Left cardiac atrium (tissue), 4 donors: ENCODE measurements at regions not wholly inside any gene's neighbourhood (a gene's known extent, or its start where the extent isn't known, plus 50 kb on each side); places are given as distances from the start of the nearest gene placed in this dataset.
"Not testable (repeated sequence)": the region's sequence is repeated elsewhere in the genome, so short reads cannot be mapped to it uniquely, and the experiment has no call there.

ENCODE experiments used
- ATAC-seq, 2 donors: fragments of 200-7000 bp; cut with Tn5 transposase; one replicate each; pipeline ENCODE4 v1.9.1; 2020; ENCODE audit warnings: mild to moderate bottlenecking in 2 of 2, moderate library complexity in 2 of 2
- DNase-seq: peaks from one replicate; pipeline ENCODE4 v3.0.0-alpha.2; 2020
- intact Hi-C, 2 donors: fragments of 100-400 bp; cut with DNase I; formaldehyde crosslinking; loops; one replicate each; pipeline versions ENCODE4 v1.14.1 to v1.15.1; 2022 to 2023
- donor health status: DM: no; HTN: yes; CAD: no.
- donor health status: DM: no; HTN: yes; CAD: no; lungs with severe emphysema.
- donor health status: DM: yes; HTN: yes; CAD: no.
- donor health status: Dilated cardiomyopathy.

DNA sequence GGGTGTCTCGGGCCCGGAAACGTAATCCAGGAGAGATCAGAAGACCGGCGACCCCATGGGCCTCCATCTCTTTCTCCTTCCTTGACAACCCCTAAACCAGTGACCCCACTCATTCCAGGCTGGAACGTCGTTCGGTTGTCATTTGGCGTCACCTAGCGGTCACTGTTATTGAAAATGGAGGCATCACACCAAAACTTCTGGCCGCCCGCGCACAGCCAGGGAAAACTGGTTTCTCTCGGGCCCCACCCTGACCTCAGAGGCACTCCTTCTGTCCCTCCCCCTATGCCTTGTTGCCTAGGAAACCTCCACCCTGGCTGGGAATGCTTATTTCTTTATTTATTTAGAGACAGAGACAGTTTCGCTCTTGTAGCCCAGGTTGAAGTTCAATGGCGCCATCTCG, 2327.3 kb upstream of the TPTE start:
- intact Hi-C loops, DNase-seq: not testable (repeated sequence)
- peak; percentile 78 to 88 for ATAC-seq

DNA sequence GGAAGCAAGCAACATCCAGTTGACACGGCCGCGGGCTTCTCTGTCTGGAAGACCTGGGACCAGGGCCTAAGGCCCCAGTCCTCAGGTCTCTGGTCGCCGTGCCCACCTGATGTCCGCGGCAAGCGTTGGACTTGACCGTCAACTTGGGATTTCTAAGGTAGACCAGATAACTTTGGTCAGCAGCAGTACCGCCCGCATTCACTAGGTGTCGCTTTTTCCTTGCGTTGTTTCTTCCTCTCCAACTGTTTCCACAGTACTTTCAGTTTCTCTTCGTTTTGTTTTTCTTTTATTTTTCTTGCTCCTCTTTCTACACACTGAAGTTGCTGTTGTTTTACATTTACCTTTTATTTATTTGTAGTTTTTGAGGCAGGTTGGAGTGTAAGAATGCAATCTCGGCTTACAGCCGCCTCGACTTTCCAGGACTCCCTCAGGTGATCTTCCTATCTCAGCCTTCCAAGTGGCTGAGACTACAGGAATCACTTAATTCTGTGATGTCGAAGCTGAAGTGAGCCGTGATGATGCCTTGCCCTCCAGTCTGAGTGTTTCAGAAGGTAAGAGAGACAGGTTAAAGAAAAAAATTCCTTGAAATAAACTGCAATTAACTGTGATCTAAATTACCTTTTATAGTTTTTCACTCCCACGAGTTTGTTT, 2323.9 kb upstream of the TPTE start:
- intact Hi-C loops, DNase-seq: not testable (repeated sequence)
- ATAC-seq: peak; percentile 65 to 73

DNA sequence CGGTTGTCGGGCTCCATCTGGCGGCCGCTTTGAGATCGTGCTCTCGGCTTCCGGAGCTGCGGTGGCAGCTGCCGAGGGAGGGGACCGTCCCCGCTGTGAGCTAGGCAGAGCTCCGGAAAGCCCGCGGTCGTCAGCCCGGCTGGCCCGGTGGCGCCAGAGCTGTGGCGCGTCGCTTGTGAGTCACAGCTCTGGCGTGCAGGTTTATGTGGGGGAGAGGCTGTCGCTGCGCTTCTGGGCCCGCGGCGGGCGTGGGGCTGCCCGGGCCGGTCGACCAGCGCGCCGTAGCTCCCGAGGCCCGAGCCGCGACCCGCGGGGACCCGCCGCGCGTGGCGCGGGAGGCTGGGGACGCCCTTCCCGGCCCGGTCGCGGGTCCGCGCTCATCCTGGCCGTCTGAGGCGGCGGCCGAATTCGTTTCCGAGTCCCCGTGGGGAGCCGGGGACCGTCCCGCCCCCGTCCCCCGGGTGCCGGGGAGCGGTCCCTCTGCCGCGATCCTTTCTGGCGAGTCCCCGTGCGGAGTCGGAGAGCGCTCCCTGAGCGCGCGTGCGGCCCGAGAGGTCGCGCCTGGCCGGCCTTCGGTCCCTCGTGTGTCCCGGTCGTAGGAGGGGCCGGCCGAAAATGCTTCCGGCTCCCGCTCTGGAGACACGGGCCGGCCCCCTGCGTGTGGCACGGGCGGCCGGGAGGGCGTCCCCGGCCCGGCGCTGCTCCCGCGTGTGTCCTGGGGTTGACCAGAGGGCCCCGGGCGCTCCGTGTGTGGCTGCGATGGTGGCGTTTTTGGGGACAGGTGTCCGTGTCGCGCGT, 2316.1 kb upstream of the TPTE start:
- DNase-seq, intact Hi-C loops: not testable (repeated sequence)
- ATAC-seq: peak; percentile 100

DNA sequence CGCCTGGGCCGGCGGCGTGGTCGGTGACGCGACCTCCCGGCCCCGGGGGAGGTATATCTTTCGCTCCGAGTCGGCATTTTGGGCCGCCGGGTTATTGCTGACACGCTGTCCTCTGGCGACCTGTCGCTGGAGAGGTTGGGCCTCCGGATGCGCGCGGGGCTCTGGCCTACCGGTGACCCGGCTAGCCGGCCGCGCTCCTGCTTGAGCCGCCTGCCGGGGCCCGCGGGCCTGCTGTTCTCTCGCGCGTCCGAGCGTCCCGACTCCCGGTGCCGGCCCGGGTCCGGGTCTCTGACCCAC, 2315.5 kb upstream of the TPTE start:
- peak; percentile 21 to 44 for ATAC-seq
- intact Hi-C loops, DNase-seq: not testable (repeated sequence)

DNA sequence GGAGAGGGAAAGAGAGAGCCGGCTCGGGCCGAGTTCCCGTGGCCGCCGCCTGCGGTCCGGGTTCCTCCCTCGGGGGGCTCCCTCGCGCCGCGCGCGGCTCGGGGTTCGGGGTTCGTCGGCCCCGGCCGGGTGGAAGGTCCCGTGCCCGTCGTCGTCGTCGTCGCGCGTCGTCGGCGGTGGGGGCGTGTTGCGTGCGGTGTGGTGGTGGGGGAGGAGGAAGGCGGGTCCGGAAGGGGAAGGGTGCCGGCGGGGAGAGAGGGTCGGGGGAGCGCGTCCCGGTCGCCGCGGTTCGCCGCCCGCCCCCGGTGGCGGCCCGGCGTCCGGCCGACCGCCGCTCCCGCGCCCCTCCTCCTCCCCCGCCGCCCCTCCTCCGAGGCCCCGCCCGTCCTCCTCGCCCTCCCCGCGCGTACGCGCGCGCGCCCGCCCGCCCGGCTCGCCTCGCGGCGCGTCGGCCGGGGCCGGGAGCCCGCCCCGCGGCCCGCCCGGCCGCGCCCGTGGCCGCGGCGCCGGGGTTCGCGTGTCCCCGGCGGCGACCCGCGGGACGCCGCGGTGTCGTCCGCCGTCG, 2308.3 kb upstream of the TPTE start:
- ATAC-seq, DNase-seq, intact Hi-C loops: not testable (repeated sequence)

DNA sequence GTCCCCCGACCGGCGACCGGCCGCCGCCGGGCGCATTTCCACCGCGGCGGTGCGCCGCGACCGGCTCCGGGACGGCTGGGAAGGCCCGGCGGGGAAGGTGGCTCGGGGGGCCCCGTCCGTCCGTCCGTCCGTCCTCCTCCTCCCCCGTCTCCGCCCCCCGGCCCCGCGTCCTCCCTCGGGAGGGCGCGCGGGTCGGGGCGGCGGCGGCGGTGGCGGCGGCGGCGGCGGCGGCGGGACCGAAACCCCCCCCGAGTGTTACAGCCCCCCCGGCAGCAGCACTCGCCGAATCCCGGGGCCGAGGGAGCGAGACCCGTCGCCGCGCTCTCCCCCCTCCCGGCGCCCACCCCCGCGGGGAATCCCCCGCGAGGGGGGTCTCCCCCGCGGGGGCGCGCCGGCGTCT, 2306.8 kb upstream of the TPTE start:
- intact Hi-C loops: not testable (repeated sequence)

DNA sequence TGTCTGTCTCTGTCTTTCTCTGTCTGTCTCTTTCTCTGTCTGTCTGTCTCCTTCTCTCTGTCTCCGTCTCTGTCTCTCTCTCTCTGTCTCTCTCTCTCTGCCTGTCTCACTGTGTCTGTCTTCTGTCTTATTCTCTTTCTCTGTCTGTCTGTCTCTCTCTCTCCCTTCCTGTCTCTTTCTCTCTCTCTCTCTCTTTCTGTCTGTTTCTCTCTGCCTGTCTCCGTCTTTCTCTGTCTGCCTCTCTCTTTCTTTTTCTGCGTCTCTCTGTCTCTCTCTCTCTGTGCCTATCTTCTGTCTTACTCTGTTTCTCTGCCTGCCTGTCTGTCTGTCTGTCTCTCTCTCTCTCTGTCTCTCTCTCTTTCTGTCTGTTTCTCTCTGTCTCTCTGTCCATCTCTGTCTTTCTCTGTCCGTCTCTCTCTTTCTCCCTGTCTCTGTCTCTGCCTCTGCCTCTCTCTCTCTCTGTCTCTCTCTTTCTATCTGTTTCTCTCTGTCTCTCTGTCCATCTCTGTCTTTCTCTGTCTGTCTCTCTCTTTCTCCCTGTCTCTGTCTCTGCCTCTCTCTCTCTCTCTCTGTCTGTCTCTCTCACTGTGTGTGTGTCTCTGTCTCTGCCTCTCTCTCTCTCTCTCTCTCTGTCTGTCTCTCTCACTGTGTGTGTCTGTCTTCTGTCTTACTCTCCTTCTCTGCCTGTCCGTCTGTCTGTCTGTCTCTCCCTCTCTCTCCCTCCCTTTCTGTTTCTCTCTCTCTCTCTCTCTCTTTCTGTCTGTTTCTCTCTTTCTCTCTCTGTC, 2291.8 kb upstream of the TPTE start:
- intact Hi-C loops, DNase-seq: not testable (repeated sequence)
- peak; percentile 41 to 59 for ATAC-seq

More for the DNA sequence above, 2306.8 kb upstream of the TPTE start:
- DNase-seq, ATAC-seq: not testable (repeated sequence)

DNA sequence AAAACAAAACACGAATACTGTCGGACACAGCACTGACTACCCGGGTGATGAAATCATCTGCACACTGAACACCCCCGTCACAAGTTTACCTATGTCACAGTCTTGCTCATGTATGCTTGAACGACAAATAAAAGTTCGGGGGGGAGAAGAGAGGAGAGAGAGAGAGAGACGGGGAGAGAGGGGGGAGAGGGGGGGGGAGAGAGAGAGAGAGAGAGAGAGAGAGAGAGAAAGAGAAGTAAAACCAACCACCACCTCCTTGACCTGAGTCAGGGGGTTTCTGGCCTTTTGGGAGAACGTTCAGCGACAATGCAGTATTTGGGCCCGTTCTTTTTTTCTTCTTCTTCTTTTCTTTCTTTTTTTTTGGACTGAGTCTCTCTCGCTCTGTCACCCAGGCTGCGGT, 2290.1 kb upstream of the TPTE start:
- ATAC-seq, intact Hi-C loops: not testable (repeated sequence)

DNA sequence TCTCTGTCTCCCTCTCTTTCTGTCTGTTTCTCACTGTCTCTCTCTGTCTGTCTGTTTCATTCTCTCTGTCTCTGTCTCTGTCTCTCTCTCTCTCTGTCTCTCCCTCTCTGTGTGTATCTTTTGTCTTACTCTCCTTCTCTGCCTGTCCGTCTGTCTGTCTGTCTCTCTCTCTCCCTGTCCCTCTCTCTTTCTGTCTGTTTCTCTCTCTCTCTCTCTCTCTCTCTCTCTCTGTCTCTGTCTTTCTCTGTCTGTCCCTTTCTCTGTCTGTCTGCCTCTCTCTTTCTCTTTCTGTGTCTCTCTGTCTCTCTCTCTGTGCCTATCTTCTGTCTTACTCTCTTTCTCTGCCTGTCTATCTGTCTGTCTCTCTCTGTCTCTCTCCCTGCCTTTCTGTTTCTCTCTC, 2288.4 kb upstream of the TPTE start:
- DNase-seq, intact Hi-C loops, ATAC-seq: not testable (repeated sequence)

More for the DNA sequence above, 2290.1 kb upstream of the TPTE start:
- DNase-seq: not testable (repeated sequence)

DNA sequence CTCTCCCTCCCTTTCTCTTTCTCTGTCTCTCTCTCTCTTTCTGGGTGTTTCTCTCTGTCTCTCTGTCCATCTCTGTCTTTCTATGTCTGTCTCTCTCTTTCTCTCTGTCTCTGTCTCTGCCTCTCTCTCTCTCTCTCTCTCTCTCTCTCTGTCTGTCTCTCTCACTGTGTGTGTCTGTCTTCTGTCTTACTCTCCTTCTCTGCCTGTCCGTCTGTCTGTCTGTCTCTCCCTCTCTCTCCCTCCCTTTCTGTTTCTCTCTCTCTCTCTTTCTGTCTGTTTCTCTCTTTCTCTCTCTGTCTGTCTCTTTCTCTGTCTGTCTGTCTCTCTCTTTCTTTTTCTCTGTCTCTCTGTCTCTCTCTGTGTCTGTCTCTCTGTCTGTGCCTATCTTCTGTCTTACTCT, 2287.3 kb upstream of the TPTE start:
- intact Hi-C loops, ATAC-seq: not testable (repeated sequence)

DNA sequence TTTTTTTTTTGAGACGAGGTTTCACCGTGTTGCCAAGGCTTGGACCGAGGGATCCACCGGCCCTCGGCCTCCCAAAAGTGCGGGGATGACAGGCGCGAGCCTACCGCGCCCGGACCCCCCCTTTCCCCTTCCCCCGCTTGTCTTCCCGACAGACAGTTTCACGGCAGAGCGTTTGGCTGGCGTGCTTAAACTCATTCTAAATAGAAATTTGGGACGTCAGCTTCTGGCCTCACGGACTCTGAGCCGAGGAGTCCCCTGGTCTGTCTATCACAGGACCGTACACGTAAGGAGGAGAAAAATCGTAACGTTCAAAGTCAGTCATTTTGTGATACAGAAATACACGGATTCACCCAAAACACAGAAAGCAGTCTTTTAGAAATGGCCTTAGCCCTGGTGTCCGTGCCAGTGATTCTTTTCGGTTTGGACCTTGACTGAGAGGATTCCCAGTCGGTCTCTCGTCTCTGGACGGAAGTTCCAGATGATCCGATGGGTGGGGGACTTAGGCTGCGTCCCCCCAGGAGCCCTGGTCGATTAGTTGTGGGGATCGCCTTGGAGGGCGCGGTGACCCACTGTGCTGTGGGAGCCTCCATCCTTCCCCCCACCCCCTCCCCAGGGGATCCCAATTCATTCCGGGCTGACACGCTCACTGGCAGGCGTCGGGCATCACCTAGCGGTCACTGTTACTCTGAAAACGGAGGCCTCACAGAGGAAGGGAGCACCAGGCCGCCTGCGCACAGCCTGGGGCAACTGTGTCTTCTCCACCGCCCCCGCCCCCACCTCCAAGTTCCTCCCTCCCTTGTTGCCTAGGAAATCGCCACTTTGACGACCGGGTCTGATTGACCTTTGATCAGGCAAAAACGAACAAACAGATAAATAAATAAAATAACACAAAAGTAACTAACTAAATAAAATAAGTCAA, 2276.4 kb upstream of the TPTE start:
- peak; percentile 70 to 78 for ATAC-seq
- intact Hi-C loops, DNase-seq: not testable (repeated sequence)

More for the DNA sequence above, 2287.3 kb upstream of the TPTE start:
- not testable (repeated sequence) for DNase-seq

DNA sequence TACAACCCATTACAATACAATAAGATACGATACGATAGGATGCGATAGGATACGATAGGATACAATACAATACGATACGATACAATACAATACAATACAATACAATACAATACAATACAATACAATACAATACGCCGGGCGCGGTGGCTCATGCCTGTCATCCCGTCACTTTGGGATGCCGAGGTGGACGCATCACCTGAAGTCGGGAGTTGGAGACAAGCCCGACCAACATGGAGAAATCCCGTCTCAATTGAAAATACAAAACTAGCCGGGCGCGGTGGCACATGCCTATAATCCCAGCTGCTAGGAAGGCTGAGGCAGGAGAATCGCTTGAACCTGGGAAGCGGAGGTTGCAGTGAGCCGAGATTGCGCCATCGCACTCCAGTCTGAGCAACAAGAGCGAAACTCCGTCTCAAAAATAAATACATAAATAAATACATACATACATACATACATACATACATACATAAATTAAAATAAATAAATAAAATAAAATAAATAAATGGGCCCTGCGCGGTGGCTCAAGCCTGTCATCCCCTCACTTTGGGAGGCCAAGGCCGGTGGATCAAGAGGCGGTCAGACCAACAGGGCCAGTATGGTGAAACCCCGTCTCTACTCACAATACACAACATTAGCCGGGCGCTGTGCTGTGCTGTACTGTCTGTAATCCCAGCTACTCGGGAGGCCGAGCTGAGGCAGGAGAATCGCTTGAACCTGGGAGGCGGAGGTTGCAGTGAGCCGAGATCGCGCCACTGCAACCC, 2275.6 kb upstream of the TPTE start:
- peak; percentile 74 to 88 for ATAC-seq
- intact Hi-C loops, DNase-seq: not testable (repeated sequence)

DNA sequence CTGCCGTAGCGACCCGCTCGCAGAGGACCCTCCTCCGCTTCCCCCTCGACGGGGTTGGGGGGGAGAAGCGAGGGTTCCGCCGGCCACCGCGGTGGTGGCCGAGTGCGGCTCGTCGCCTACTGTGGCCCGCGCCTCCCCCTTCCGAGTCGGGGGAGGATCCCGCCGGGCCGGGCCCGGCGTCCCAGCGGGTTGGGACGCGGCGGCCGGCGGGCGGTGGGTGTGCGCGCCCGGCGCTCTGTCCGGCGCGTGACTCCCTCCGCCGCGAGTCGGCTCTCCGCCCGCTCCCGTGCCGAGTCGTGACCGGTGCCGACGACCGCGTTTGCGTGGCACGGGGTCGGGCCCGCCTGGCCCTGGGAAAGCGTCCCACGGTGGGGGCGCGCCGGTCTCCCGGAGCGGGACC, 2269.7 kb upstream of the TPTE start:
- ATAC-seq, DNase-seq, intact Hi-C loops: not testable (repeated sequence)

DNA sequence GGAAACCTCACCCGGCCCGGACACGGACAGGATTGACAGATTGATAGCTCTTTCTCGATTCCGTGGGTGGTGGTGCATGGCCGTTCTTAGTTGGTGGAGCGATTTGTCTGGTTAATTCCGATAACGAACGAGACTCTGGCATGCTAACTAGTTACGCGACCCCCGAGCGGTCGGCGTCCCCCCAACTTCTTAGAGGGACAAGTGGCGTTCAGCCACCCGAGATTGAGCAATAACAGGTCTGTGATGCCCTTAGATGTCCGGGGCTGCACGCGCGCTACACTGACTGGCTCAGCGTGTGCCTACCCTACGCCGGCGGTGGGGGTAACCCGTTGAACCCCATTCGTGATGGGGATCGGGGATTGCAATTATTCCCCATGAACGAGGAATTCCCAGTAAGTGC, 2266.3 kb upstream of the TPTE start:
- DNase-seq, intact Hi-C loops, ATAC-seq: not testable (repeated sequence)

DNA sequence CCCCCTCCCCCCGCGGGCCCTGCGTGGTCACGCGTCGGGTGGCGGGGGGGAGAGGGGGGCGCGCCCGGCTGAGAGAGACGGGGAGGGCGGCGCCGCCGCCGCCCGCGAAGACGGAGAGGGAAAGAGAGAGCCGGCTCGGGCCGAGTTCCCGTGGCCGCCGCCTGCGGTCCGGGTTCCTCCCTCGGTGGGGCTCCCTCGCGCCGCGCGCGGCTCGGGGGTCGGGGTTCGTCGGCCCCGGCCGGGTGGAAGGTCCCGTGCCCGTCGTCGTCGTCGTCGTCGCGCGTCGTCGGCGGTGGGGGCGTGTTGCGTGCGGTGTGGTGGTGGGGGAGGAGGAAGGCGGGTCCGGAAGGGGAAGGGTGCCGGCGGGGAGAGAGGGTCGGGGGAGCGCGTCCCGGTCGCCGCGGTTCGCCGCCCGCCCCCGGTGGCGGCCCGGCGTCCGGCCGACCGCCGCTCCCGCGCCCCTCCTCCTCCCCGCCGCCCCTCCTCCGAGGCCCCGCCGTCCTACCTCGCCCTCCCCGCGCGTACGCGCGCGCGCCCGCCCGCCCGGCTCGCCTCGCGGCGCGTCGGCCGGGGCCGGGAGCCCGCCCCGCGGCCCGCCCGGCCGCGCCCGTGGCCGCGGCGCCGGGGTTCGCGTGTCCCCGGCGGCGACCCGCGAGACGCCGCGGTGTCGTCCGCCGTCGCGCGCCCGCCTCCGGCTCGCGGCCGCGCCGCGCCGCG, 2264.1 kb upstream of the TPTE start:
- DNase-seq, ATAC-seq, intact Hi-C loops: not testable (repeated sequence)

DNA sequence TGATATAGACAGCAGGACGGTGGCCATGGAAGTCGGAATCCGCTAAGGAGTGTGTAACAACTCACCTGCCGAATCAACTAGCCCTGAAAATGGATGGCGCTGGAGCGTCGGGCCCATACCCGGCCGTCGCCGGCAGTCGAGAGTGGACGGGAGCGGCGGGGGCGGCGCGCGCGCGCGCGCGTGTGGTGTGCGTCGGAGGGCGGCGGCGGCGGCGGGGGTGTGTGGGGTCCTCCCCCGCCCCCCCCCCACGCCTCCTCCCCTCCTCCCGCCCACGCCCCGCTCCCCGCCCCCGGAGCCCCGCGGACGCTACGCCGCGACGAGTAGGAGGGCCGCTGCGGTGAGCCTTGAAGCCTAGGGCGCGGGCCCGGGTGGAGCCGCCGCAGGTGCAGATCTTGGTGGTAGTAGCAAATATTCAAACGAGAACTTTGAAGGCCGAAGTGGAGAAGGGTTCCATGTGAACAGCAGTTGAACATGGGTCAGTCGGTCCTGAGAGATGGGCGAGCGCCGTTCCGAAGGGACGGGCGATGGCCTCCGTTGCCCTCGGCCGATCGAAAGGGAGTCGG, 2261.2 kb upstream of the TPTE start:
- ATAC-seq, DNase-seq, intact Hi-C loops: not testable (repeated sequence)
